SK-MEL-5 (cell line): ENCODE measurements at regions not wholly inside any gene's neighbourhood (a gene's known extent, or its start where the extent isn't known, plus 50 kb on each side); places are given as distances from the start of the nearest gene placed in this dataset.
"Not testable (repeated sequence)": the region's sequence is repeated elsewhere in the genome, so short reads cannot be mapped to it uniquely, and the experiment has no call there.

Source experiments
- DNase-seq: peaks from one replicate; pipeline ENCODE4 v3.0.0-alpha.2; 2016; ENCODE audit warnings: low read depth, low spot score
- in situ Hi-C: cut with HindIII; loops from 2 replicates; pipeline ENCODE4 v1.10.0; 2016; ENCODE audit warnings: low sequenced_read_pairs, high pct_unique_total_duplicates, low pct_unique_long_range_greater_than_20kb

DNA sequence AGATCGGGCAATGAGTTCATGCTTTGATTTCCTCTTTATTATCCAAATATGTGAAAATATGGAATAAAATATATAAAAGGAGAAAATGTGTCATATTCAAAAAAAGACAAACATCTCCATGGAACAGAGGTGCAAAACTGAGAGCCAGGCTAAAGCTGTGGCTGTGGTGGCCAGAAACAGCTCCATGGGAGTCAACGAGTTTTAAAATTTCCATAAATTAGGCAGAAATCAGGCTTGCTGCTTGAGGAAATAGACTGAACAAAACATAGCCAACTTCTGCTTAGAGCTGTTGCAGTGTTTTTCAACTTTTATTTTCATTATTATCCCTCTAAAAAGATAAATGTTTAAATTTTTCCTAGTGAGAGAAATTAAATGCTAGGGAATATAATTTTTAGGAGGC, 110.8 kb upstream of the SLC30A5 start:
- in situ Hi-C loops: no loop called here
- DNase-seq: no peak

DNA sequence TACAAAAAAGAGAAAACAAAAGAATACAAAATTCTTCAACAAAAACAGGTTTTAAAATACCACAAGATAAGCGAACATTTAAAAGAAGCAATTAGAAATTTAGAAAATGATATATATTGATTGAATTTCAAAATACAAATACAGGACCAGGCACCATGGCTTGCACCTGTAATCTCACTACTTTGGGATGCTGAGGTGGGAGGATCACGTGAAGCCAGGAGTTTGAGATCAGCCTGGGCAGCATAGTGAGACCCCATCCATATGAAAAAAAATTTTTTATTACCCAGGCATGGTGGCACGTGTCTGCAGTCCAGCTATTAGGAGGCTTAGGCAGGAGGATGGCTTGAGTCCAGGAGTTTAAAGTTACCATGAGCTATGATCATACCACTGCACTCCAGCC, 109.9 kb upstream of the SLC30A5 start:
- peak; percentile 19 for DNase-seq
- in situ Hi-C loops: no loop called here

DNA sequence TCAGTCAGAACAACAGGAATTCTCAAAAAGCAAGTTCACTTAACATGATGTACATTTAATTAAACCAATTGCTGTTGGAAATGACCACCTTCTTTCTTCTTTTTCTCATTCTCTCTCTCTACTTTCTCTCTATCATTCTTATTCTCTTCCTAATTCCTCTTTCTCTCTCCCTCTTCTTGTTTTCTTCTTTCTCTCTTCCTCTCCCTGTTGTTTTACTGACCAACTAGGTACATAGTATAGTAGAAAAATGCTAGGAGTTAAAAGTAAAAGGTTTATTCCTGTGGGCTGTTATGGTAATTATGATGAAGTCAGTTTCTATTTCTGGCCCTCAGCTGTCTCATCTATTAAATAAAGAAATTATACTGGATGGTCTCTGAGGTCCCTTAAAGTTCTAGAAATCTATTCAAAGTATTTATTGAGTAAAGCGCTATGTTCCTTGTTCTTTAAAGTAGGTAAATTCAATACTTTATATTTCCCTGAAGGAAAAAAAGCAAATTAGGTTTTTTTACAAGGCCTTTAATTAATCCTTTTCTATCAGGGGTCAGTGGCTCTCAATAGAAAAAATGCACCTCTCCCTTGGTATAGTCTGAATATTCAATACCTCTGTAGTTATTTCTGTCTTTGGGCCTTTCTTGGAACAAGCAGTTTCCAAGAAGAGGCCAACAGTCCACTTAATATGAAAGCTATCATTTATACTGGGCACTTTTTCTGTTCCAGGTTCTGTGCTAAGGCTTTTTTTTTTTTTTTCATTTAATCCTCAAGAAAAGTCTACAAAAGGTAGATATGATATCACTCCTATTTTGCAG, 102.3 kb upstream of the SLC30A5 start:
- in situ Hi-C loops: no loop called here
- no peak for DNase-seq

DNA sequence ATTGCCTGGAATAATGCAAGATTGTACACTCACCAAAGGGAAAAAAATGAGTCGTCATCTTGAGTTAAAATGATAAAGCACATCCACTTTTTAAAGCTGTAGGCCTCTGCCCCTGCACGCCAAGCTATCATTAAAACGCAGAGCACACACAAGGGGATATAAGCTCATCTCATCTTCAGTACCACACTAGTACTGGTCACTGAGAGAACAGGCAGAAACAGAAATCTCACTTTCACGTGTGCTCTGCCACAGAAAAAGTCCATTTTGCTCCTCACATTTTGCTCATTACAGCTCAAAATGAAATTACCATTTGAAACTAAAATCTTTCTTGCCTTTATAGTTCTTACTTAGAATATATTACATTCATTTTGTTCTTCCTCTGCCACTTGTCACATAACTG, 99.2 kb upstream of the SLC30A5 start:
- in situ Hi-C loops: no loop called here
- no peak for DNase-seq

DNA sequence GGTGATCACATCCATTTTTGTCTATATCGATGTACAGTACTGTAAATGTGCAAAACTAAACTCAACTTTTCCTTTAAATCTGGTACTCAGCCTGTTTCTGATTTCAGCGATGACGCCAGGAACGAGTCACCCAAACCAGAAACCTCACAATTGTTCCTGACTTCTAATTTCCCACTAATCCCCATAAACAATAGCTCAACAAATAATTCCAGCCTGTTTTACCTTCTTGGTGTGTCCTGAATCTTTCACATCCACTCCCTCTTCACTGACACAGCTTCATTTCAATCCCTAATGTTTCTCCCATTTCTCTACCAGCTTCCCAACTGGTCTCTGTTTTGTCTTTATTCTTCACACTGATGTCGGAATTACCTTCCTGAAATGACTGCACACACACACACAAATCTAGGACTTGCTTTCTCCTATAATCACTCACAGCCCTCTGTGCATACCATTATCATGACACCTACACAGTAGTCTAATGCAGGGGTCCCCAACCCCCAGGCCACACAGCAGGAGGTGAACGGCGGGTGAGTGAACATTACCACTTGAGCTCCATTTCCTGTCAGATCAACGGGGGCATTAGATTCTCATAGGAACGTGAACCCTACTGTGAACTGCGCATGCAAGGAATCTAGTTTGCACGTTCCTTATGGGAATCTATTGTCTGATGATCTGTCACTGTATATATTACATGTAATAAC, 97.8 kb upstream of the SLC30A5 start:
- no peak for DNase-seq
- in situ Hi-C loops: no loop called here

DNA sequence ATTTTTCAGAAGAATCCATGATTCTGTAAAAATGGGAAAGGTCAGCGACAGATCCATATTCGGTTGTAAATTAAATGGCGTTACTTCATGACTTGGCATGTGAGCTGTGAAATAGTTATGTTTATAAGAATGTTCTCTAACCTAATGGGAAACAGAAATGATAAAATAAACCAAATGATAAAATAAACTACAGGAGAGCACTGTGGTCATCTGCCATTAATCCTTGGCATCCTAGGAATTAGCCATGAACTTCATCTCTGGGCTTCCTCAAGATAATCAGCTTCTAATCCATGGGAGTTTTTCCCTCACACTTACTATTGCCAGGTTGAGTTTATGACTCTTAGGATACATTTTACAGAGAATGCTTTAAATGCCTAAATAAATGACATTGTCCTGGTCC, 94.6 kb upstream of the SLC30A5 start:
- in situ Hi-C loops: no loop called here
- DNase-seq: no peak

DNA sequence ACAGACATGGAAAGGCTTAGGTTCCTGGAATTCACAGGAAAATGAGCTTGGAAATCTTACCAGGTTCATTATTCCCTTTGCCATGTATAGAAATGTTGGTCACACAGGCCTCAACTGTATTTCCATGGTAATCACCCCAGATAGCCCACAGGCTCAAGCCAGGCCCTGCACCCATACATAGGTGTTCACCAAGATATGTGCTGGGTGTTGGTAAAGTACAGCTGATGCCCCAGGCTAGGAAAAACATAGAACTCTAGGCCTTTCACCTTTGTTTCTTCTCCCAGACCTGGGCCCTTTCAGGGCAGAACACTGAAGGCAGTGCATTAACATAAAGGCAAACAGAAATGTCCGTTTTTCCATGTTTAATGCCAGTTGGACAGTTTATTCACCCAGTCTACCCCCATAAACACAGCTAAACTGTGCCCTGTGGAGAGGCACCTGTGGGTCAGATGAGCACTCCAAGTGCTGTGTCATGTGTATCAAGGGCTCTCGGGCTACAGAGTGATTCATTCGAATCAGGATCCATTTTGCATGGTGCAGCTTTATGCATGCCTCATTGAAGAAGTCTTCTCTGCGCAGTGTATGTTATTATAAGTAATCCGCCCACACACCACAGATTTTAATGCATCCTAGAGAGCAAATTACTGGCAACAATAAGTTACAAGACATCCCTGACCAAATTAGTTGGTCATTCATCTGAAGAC, 93.4 kb upstream of the SLC30A5 start:
- DNase-seq: no peak
- in situ Hi-C loops: no loop called here

DNA sequence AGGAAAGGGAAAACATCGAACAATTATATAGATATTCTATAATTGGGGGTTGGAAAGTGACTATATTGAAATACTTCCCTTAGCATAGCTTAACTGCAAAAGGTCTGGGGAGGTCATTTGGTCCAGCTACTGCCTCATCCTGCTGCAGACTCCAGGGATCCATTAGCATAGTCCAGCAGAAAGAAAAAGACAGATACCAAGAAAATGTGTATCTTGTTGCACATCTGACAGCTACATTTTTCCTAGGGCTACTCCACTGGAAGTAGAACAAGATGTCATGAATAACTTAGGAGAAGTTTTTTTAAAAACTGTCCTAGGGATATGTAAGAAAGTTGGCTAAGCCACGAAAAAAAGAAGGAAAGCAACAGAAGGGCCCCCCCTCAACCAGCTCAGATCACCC, 92.9 kb upstream of the SLC30A5 start:
- in situ Hi-C loops: no loop called here

DNA sequence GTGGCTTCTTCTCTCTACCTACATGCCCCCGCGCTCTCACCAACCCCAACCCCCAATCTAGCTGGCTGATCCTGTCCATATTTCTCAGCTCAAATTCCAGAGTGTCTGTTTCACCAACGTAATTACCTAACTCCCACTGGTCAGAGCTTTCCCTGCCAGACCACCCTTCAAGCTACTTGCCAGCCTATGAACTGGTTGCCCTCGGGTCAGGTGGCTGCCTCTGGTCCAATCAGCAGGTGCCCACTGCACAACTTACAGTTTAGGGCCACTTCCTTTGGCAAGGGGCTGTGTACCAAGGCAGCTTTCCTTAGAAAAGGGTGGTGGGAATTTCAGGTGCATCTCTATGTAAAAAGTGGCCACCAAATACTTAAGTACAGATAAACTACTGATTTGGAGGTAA, 92.2 kb upstream of the SLC30A5 start:
- in situ Hi-C loops: no loop called here
- no peak for DNase-seq

More for the DNA sequence above, 92.9 kb upstream of the SLC30A5 start:
- no peak for DNase-seq

DNA sequence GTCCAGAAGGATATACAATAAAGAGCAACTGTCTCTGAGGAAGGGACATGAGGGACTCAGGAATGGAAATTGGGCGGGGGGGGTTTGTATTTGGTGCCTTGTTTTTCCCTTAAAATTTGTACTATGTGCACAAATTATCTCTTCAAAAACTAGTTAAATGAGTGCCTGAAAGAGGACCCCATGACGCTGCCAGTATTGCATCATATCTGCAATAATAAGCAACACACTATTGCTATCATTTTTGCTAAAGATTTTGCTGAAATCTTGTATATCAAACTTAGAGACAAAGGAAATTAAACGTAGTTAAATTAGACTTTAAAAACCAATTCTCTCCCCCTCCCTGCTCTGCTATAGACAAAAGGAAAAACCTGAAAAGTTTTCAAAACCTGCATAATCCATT, 89.7 kb upstream of the SLC30A5 start:
- in situ Hi-C loops: no loop called here

DNA sequence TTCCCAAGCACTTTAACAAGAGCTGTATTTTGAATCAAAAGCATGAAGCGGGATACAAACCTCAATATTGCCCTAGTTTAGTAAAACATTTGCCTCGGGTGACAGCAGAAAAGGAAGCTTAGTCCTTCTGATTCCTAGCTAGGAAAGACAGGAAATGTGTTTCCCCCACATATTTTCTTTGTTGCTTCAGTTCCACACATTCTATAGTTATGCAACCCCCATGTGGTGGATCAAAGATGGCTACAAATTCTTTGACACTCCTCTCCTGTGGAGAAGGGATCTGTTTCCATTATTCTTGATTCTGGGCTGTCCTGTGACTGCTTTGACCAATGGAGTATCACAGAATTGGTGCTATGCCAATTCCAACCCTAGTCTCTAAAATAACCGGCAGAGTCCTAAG, 89.1 kb upstream of the SLC30A5 start:
- in situ Hi-C loops: no loop called here
- DNase-seq: no peak

More for the DNA sequence above, 89.7 kb upstream of the SLC30A5 start:
- no peak for DNase-seq

DNA sequence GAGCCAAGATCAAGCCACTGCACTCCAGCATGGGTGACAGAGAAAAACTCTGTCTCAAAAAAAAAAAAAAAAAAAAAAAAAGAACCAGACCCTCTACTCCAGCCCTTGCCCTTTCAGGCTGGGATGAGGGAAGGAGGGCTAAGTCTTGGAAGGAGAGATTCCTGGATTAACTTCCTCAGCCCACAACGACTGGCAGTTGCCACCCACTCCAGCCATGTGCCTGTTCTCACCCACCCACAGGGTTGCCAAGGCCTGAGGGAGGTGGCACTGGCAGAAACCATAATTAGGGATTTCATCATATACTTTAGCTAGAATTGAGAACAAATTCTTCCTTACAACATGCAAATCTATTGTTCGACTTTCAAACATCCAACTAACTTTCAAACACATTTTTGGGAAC, 87.8 kb upstream of the SLC30A5 start:
- in situ Hi-C loops: no loop called here
- no peak for DNase-seq

DNA sequence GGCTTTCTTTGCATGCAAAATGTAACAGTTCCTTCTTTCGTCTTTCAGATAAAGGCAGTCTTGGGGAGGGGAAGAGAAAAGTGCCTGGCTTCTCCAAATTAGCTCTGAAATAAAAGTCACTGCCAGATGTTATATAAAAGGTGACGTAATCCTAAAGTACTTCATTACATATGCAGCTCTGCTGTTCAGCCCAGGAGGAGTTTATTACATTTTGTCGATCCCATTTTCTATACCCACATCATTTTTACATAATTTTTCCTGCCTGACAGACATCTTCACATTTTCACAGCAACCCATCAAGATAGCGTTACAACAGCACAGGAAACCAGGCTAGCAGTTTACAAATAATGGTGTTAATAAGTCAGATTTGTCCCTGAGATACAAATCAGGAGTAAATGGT, 86.7 kb upstream of the SLC30A5 start:
- DNase-seq: no peak
- in situ Hi-C loops: no loop called here

DNA sequence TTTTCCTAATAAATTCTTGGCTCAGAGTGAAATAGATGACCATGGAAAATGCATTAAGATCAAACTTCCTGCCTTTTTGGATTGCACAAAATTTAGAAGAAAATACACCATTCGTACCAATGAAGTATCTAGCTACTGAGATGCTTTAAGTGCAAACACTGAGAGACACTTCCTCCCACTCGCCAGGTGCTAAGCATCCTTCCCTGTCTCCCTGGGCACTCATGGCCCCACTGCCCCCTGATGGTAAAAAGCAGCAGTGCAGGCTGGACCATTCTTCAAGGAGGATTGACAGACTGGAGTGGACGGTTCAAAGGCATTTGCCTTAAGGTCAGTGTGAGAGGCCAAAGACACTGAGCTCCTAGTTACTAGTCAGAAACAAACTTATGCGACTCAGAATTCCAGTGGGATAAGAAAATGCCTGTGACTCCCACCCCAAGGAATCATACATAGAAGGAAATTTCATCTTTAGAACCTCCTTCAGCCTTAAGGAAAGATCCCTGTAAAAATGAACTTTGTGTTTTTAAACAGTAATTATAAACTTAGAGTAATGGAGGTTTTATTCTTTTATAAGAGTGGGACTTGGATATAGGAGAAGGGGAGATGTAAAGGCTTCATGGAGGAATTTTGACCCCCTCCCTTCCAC, 86.0 kb upstream of the SLC30A5 start:
- in situ Hi-C loops: no loop called here
- peak; percentile 80 for DNase-seq

DNA sequence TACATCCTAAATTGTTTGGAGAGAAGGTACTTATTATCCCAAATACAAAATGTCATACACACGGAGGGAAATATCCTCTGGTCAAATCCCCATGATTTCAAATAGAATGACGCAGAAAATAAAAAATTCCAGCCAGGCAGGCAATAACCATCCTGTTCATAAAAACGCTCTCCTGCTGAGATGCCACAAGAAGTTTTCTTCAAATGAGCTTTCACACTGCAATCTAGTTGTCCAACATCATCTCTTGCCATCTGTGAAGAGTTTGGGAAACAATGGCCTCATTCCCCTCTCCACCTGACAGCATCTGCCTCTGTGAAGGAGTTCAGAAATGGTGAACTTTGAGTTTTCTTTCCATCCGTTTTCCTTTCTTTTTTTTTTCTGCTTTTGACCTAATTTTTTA, 83.3 kb upstream of the SLC30A5 start:
- no peak for DNase-seq
- in situ Hi-C loops: no loop called here

DNA sequence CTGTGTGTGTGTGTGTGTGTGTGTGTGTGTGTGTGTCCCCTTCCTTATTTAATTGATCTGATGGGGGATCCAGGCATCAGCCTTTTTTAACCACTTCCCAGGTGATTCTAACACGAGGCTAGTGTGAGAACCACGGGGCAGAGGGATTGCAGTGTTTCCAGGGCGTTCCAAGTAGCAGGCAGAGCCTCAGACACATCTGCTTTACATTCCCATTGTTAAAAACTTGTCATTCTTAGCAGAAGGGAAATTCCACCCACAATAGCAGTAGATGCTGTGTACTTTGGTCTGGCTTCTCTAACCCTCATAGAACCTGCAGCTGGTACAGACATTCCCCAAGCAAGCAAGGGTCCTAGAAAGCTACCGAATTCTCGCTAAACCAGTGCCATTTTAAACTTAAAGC, 81.9 kb upstream of the SLC30A5 start:
- in situ Hi-C loops: no loop called here
- DNase-seq: no peak

DNA sequence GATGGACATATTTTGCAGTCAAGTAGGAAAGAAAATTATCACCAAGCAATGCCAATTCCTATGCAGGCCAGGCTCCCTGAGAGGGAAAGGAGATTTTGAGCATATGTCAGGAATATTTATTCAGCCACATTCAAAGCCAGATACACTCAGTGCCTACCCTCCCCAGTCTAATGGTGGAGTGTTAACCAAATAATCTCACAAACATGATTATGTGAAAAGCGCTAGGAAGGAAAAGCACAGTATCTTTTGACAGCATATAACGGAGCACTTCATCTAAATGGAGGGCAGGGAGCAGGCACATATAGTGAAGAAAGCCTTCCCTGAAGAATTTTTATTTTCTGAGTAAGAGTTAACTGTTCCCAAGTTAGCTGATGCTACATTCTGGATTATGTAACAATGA, 80.3 kb upstream of the SLC30A5 start:
- no peak for DNase-seq
- in situ Hi-C loops: no loop called here

DNA sequence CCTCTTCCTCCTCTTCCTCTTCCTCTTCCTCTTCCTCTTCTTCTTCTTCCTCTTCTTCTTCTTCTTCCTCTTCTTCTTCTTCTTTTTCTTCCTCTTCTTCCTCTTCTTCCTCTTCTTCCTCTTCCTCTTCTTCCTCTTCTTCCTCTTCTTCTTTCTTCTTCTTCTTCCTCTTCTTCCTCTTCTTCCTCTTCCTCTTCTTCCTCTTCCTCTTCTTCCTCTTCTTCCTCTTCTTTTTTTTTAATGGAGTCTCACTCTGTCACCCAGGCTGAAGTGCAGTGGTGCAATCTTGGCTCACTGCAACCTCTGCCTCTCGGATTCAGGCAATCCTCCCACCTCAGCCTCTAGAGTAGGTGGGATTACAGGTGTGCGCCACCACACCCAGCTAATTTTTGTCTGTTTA, 79.8 kb upstream of the SLC30A5 start:
- in situ Hi-C loops, DNase-seq: not testable (repeated sequence)
